ENCODE measurements at regions not wholly inside any gene's neighbourhood (a gene's known extent, or its start where the extent isn't known, plus 50 kb on each side); places are given as distances from the start of the nearest gene placed in this dataset.

- no peak for TF ChIP-seq CTCF (IDR thresholded peaks at IDR 0.05)
- TF ChIP-seq EZH2phosphoT487 (IDR thresholded peaks at IDR 0.05), result no peak
Observed at GRCh38 chr9:589723-590122, 251.8 kb upstream of the DMRT1 start.
